Smooth muscle cell (in vitro differentiated cells): ENCODE measurements at regions not wholly inside any gene's neighbourhood (a gene's known extent, or its start where the extent isn't known, plus 50 kb on each side); places are given as distances from the start of the nearest gene placed in this dataset.

Source experiments
- DNase-seq: peaks from one replicate; lab custom pipeline; 2025; ENCODE audit not compliant: unreplicated experiment; lab: John Stamatoyannopoulos, UW
- H2AFZ ChIP-seq: fragments of 200-600 bp; sonication (generic); 2 replicates; pipeline ENCODE4 v1.6.0; 2016; ENCODE audit warnings: antibody characterized with exemption, low read depth, mild to moderate bottlenecking
- H3F3A ChIP-seq: fragments of 200-600 bp; sonication (generic); 2 replicates; pipeline ENCODE4 v1.6.0; 2017; ENCODE audit warnings: antibody characterized with exemption, low read depth
- H3K27ac ChIP-seq: fragments of 200-600 bp; sonication (generic); 2 replicates; pipeline ENCODE4 v1.5.1; 2016; ENCODE audit warnings: low read depth, mild to moderate bottlenecking
- H3K27me3 ChIP-seq: fragments of 200-600 bp; sonication (generic); 2 replicates; pipeline ENCODE4 v1.6.1; 2016; ENCODE audit warnings: low read depth, mild to moderate bottlenecking
- H3K36me3 ChIP-seq: fragments of 200-600 bp; sonication (generic); 2 replicates; pipeline ENCODE4 v1.5.1; 2016; ENCODE audit warnings: low read depth
- H3K4me1 ChIP-seq: fragments of 200-600 bp; sonication (generic); 2 replicates; pipeline ENCODE4 v1.5.1; 2016; ENCODE audit warnings: low read depth
- H3K4me2 ChIP-seq: fragments of 200-600 bp; sonication (generic); 2 replicates; pipeline ENCODE4 v1.6.0; 2016; ENCODE audit warnings: mild to moderate bottlenecking
- H3K4me3 ChIP-seq: fragments of 200-600 bp; sonication (generic); 2 replicates; pipeline ENCODE4 v1.5.1; 2016; ENCODE audit warnings: mild to moderate bottlenecking
- H3K79me2 ChIP-seq: fragments of 200-600 bp; sonication (generic); 2 replicates; pipeline ENCODE4 v1.6.0; 2016; ENCODE audit warnings: low read depth, mild to moderate bottlenecking
- H3K9ac ChIP-seq: fragments of 200-600 bp; sonication (generic); 2 replicates; pipeline ENCODE4 v1.6.0; 2016; ENCODE audit warnings: low read depth
- H3K9me3 ChIP-seq: fragments of 200-600 bp; sonication (generic); replicated peaks from 2 replicates; pipeline ENCODE4 v1.5.1; 2016; ENCODE audit warnings: low read depth
- H4K20me1 ChIP-seq: fragments of 200-600 bp; sonication (generic); 2 replicates; pipeline ENCODE4 v1.6.0; 2016; ENCODE audit warnings: low read depth
- WGBS: methylation state at CpG from one replicate; pipeline ENCODE4 v1.1.7; 2016; ENCODE audit warnings: low lambda C conversion rate; 5-methylcytosine and 5-hydroxymethylcytosine counted together
- TF ChIP-seq, protein P1 (sequence below): fragments of 200-600 bp; sonication (generic); IDR thresholded peaks from 2 replicates; pipeline ENCODE4 v1.5.1; 2017; ENCODE audit warnings: borderline replicate concordance, mild to moderate bottlenecking, antibody characterized with exemption; ENCODE audit not compliant: insufficient read depth, poor library complexity, severe bottlenecking

DNA sequence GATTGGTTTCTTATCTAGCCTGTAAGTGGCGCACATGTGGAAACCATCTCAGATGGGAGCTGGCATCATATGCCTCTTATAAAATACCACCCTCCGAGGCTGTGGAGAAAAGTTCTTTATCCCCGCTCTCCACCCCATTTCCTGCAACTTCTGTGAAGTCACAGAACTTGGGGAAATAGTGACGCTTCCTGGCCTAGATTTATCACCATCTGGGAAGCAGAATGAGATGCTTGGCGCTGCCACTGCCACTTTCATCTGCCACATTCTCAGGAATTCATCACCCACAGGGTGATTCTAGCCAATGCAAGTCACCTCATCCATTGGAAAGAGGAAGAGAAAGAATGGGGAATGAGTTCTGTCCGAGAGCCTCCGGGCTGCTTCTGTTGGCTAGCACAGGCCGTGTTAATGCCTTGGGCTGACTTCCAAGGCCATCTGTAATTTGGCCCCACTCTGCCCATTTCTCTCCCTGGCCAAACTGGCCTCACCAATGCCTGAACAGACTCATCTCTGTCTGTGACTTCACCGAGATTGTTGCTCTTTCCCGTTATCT, 148.8 kb upstream of the SOX4 start:
- DNase-seq = no peak
- 91% methylated on average over 10 of the region's 10 CpGs for WGBS

DNA sequence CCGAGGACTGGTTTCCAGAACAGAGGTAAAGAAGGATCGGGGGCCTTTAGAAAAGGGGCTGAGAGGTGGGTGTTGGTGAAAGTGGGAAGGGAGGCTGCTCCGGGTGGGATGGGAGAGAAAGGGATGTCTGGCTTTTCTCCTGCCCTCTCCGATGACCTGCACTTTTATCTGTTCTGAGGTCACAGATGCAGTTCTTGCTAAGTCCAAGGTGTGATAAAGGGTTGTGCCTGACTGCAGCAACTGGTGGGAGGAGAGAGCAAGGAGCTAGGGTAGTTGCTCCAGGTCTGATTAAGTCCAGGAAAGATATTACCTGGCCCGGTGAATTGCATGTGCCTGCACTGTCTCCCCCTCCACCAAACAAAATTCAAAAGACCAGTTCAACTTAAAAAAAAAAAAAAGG, 145.6 kb upstream of the SOX4 start:
- no peaks in the 10 kb centered on the region for H3K36me3 ChIP-seq
- H3K27me3 ChIP-seq = no peaks in the 10 kb centered on the region
- no peak overlapping the region for H2AFZ ChIP-seq
- TF ChIP-seq, protein P1, sequence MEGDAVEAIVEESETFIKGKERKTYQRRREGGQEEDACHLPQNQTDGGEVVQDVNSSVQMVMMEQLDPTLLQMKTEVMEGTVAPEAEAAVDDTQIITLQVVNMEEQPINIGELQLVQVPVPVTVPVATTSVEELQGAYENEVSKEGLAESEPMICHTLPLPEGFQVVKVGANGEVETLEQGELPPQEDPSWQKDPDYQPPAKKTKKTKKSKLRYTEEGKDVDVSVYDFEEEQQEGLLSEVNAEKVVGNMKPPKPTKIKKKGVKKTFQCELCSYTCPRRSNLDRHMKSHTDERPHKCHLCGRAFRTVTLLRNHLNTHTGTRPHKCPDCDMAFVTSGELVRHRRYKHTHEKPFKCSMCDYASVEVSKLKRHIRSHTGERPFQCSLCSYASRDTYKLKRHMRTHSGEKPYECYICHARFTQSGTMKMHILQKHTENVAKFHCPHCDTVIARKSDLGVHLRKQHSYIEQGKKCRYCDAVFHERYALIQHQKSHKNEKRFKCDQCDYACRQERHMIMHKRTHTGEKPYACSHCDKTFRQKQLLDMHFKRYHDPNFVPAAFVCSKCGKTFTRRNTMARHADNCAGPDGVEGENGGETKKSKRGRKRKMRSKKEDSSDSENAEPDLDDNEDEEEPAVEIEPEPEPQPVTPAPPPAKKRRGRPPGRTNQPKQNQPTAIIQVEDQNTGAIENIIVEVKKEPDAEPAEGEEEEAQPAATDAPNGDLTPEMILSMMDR = no peak
- no peaks in the 10 kb centered on the region for H4K20me1 ChIP-seq
- no peak for DNase-seq
- H3K4me1 ChIP-seq = no peaks in the 10 kb centered on the region
- H3K4me3 ChIP-seq = no peak overlapping the region
- no peak overlapping the region for H3K9ac ChIP-seq
- H3K4me2 ChIP-seq = no peak overlapping the region
- 77% methylated on average over 5 of the region's 5 CpGs for WGBS
- H3F3A ChIP-seq = no peaks in the 10 kb centered on the region
- H3K9me3 ChIP-seq = no peaks in the 10 kb centered on the region
- H3K27ac ChIP-seq = no peak overlapping the region
- no peaks in the 10 kb centered on the region for H3K79me2 ChIP-seq

More for the DNA sequence above, 148.8 kb upstream of the SOX4 start:
- no peaks in the 10 kb centered on the region for H4K20me1 ChIP-seq
- no peak overlapping the region for H3K27ac ChIP-seq
- no peaks in the 10 kb centered on the region for H3F3A ChIP-seq
- no peak overlapping the region for H2AFZ ChIP-seq
- TF ChIP-seq, protein P1 = no peak
- H3K9me3 ChIP-seq = no peaks in the 10 kb centered on the region
- H3K4me2 ChIP-seq = no peak overlapping the region
- H3K9ac ChIP-seq = no peak overlapping the region
- H3K4me3 ChIP-seq = no peak overlapping the region
- H3K27me3 ChIP-seq = no peaks in the 10 kb centered on the region
- H3K79me2 ChIP-seq = no peaks in the 10 kb centered on the region
- H3K4me1 ChIP-seq = no peaks in the 10 kb centered on the region
- no peaks in the 10 kb centered on the region for H3K36me3 ChIP-seq

DNA sequence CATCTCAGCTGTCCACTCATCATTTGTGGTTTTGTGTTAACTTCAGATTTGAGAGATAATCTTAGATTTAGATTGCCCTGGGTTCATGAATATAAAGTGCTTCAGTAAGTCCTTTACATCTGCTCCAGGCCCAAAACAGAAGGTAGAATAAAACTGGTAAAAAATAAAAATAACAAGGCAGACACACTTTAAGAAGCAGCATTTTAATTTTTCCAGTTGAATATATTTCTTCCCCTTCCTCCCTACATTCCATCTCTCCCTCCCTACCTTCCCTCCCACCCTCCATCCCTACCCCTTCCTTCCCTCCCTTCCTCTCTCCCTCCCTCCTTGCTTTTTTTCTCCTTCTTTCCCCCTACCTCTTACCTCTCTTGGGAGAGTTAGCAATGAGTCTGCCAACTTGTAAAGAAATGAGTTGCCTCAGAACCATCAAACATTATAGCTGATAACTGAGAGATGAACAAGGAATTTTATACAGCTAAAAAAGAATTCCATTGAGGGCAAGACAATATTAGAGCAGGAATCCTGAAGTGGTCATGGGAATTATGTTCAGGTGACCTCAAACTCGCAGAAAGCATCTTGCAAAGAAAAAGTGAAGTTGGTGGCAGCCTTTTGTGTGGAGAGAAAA, 145.0 kb upstream of the SOX4 start:
- 35% methylated on average over 1 of the region's 1 CpG for WGBS

More for the DNA sequence above, 145.0 kb upstream of the SOX4 start:
- no peak overlapping the region for H3K4me3 ChIP-seq
- no peaks in the 10 kb centered on the region for H3K9me3 ChIP-seq
- no peaks in the 10 kb centered on the region for H3K79me2 ChIP-seq
- H3K4me1 ChIP-seq = no peaks in the 10 kb centered on the region
- no peaks in the 10 kb centered on the region for H4K20me1 ChIP-seq
- no peak overlapping the region for H3K27ac ChIP-seq
- H3F3A ChIP-seq = no peaks in the 10 kb centered on the region
- no peaks in the 10 kb centered on the region for H3K27me3 ChIP-seq
- no peak overlapping the region for H2AFZ ChIP-seq
- no peak for DNase-seq
- H3K9ac ChIP-seq = no peak overlapping the region
- TF ChIP-seq, protein P1 = no peak
- no peaks in the 10 kb centered on the region for H3K36me3 ChIP-seq
- no peak overlapping the region for H3K4me2 ChIP-seq
